Right forelimb (tissue), 1 donor: ENCODE measurements at regions not wholly inside any gene's neighbourhood (a gene's known extent, or its start where the extent isn't known, plus 50 kb on each side); places are given as distances from the start of the nearest gene placed in this dataset.

Experiments
- DNase-seq: peaks from one replicate; pipeline ENCODE4 v3.0.0-alpha.2; 2018

GRCh38 chr22:49026494-49027367 is 800.9 kb downstream of the BRD1 start:
- DNase-seq, result no peak

GRCh38 chr22:49025791-49026493 is 801.7 kb downstream of the BRD1 start:
- DNase-seq, result no peak

GRCh38 chr22:49024775-49025440 is 802.8 kb downstream of the BRD1 start:
- DNase-seq, result peak; percentile 35

GRCh38 chr22:49023879-49024774 is 803.5 kb downstream of the BRD1 start:
- DNase-seq, result peak; percentile 33

GRCh38 chr22:49023161-49023878 is 804.4 kb downstream of the BRD1 start:
- DNase-seq, result peak; percentile 9

GRCh38 chr22:49022816-49023160 is 804.9 kb downstream of the BRD1 start:
- DNase-seq, result peak; percentile 32

- DNase-seq, result peak; percentile 37
Observed at GRCh38 chr22:49021926-49022815, 805.5 kb downstream of the BRD1 start.

- DNase-seq, result peak; percentile 32
Observed at GRCh38 chr22:49021131-49021925, 806.3 kb downstream of the BRD1 start.

- peak; percentile 18 for DNase-seq
Observed at GRCh38 chr22:49019737-49020713, 807.6 kb downstream of the BRD1 start.

GRCh38 chr22:49018601-49019000 is 809.1 kb downstream of the BRD1 start:
- peak; percentile 27 for DNase-seq

- DNase-seq, result peak; percentile 23
Observed at GRCh38 chr22:49017482-49018329, 810.0 kb downstream of the BRD1 start.

- peak; percentile 13 for DNase-seq
Observed at GRCh38 chr22:49016909-49017481, 810.7 kb downstream of the BRD1 start.

GRCh38 chr22:49015993-49016908 is 811.4 kb downstream of the BRD1 start:
- DNase-seq, result no peak

GRCh38 chr22:49015459-49015858 is 812.2 kb downstream of the BRD1 start:
- DNase-seq, result no peak

GRCh38 chr22:49014227-49015201 is 813.2 kb downstream of the BRD1 start:
- no peak for DNase-seq
